ENCODE measurements at regions not wholly inside any gene's neighbourhood (a gene's known extent, or its start where the extent isn't known, plus 50 kb on each side); places are given as distances from the start of the nearest gene placed in this dataset.

DNA sequence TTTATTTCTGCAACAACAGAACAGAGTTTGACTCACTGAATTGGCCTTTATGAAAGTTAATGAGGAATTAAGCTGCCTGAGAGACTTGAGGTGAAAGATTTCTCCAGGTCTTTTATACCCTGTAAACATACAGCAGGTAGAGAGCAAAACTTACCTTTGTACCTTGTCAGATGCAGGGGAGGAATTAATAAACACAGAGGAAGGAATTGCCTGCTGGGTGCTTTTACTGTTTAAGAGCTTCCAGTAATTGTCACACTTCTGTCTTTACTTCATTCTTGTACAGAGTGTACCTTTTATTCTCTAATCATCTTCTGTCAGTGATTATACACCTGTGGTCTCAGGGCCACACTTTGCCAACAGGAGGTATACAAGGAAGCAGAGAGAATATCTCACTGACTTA lies 94.0 kb upstream of the GRIN3A start:
- TF ChIP-seq, protein P1, sequence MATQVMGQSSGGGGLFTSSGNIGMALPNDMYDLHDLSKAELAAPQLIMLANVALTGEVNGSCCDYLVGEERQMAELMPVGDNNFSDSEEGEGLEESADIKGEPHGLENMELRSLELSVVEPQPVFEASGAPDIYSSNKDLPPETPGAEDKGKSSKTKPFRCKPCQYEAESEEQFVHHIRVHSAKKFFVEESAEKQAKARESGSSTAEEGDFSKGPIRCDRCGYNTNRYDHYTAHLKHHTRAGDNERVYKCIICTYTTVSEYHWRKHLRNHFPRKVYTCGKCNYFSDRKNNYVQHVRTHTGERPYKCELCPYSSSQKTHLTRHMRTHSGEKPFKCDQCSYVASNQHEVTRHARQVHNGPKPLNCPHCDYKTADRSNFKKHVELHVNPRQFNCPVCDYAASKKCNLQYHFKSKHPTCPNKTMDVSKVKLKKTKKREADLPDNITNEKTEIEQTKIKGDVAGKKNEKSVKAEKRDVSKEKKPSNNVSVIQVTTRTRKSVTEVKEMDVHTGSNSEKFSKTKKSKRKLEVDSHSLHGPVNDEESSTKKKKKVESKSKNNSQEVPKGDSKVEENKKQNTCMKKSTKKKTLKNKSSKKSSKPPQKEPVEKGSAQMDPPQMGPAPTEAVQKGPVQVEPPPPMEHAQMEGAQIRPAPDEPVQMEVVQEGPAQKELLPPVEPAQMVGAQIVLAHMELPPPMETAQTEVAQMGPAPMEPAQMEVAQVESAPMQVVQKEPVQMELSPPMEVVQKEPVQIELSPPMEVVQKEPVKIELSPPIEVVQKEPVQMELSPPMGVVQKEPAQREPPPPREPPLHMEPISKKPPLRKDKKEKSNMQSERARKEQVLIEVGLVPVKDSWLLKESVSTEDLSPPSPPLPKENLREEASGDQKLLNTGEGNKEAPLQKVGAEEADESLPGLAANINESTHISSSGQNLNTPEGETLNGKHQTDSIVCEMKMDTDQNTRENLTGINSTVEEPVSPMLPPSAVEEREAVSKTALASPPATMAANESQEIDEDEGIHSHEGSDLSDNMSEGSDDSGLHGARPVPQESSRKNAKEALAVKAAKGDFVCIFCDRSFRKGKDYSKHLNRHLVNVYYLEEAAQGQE (IDR thresholded peaks at IDR 0.05; ENCODE audit: low read depth) = no peak
- TF ChIP-seq TEAD4 (IDR thresholded peaks at IDR 0.05) (no peak), TAF1 (IDR thresholded peaks at IDR 0.05; ENCODE audit: low read depth) (no peak), YY1 (IDR thresholded peaks at IDR 0.05; ENCODE audit: low read depth) (no peak), EGR1 (IDR thresholded peaks at IDR 0.05) (no peak), ZBTB7A (IDR thresholded peaks at IDR 0.05; ENCODE audit: low read depth) (no peak), RAD21 (IDR thresholded peaks at IDR 0.05; ENCODE audit: low read depth) (no peak), CEBPB (IDR thresholded peaks at IDR 0.05) (no peak), NFIC (IDR thresholded peaks at IDR 0.05) (no peak), EP300 (IDR thresholded peaks at IDR 0.05; ENCODE audit: borderline replicate concordance) (no peak), FOXM1 (IDR thresholded peaks at IDR 0.05; ENCODE audit: borderline replicate concordance, low read depth) (no peak)
- TF ChIP-seq, protein P2, sequence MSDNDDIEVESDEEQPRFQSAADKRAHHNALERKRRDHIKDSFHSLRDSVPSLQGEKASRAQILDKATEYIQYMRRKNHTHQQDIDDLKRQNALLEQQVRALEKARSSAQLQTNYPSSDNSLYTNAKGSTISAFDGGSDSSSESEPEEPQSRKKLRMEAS (IDR thresholded peaks at IDR 0.05) = no peak

DNA sequence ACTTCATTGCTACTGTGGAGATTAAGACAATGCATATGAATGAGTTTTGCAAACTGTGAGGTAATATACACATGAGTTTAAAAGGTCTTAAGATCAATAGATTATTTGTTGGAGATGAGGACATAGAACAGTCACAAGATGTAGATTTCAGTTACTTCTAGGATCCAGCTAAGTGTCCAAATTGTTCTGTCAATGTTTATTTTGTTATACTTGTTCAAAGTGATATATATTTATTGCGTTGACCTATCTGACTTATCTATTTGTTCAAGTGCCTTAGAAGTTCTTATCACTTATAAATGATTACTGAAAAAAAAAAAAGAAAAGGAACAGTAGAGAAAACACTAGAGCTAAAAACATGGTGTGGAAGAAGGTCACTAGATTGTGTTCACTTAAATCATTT lies 75.6 kb upstream of the GRIN3A start:
- TF ChIP-seq, protein P1 (IDR thresholded peaks at IDR 0.05; ENCODE audit: low read depth) = no peak
- TF ChIP-seq CEBPB (IDR thresholded peaks at IDR 0.05) = no peak
- TF ChIP-seq, protein P2 (IDR thresholded peaks at IDR 0.05) = no peak
- TF ChIP-seq NFIC (IDR thresholded peaks at IDR 0.05) = no peak
- no peak for TF ChIP-seq CREB1 (IDR thresholded peaks at IDR 0.05; ENCODE audit: low read depth)
- TF ChIP-seq YY1 (IDR thresholded peaks at IDR 0.05; ENCODE audit: low read depth) = no peak
- no peak for TF ChIP-seq TAF1 (IDR thresholded peaks at IDR 0.05; ENCODE audit: low read depth)
- no peak for TF ChIP-seq EGR1 (IDR thresholded peaks at IDR 0.05)
- TF ChIP-seq, protein P3, sequence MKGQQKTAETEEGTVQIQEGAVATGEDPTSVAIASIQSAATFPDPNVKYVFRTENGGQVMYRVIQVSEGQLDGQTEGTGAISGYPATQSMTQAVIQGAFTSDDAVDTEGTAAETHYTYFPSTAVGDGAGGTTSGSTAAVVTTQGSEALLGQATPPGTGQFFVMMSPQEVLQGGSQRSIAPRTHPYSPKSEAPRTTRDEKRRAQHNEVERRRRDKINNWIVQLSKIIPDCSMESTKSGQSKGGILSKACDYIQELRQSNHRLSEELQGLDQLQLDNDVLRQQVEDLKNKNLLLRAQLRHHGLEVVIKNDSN (IDR thresholded peaks at IDR 0.05) = no peak
- TF ChIP-seq EP300 (IDR thresholded peaks at IDR 0.05; ENCODE audit: borderline replicate concordance) = no peak
- no peak for TF ChIP-seq TEAD4 (IDR thresholded peaks at IDR 0.05)
- TF ChIP-seq ZBTB7A (IDR thresholded peaks at IDR 0.05; ENCODE audit: low read depth) = no peak
- no peak for TF ChIP-seq RAD21 (IDR thresholded peaks at IDR 0.05; ENCODE audit: low read depth)
- no peak for TF ChIP-seq TCF12 (IDR thresholded peaks at IDR 0.05; ENCODE audit: low read depth)
- TF ChIP-seq FOXM1 (IDR thresholded peaks at IDR 0.05; ENCODE audit: borderline replicate concordance, low read depth) = no peak

DNA sequence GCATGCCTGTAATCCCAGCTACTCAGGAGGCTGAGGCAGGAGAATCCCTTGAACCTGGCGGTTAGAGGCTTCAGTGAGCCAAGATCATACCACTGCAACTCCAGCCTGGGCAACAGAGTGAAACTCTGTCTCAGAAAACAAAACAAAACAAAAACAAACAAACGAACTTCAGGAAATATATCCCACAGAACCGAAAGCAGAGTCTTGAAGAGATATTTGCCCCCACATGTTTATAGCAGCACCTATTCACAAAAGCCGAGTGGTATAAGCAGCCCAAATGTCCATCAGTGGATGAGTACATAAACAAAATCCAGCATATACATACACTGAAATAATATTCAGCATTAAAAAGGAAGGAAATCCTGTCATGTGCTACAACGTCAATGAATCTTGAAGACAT lies 57.6 kb upstream of the GRIN3A start:
- TF ChIP-seq ZBTB7A (IDR thresholded peaks at IDR 0.05; ENCODE audit: low read depth) = no peak
- no peak for TF ChIP-seq CREB1 (IDR thresholded peaks at IDR 0.05; ENCODE audit: low read depth)
- TF ChIP-seq, protein P1 (IDR thresholded peaks at IDR 0.05; ENCODE audit: low read depth) = no peak
- no peak for TF ChIP-seq FOXM1 (IDR thresholded peaks at IDR 0.05; ENCODE audit: borderline replicate concordance, low read depth)
- no peak for TF ChIP-seq TEAD4 (IDR thresholded peaks at IDR 0.05)
- no peak for TF ChIP-seq NFIC (IDR thresholded peaks at IDR 0.05)
- TF ChIP-seq, protein P2 (IDR thresholded peaks at IDR 0.05) = no peak
- no peak for TF ChIP-seq EP300 (IDR thresholded peaks at IDR 0.05; ENCODE audit: borderline replicate concordance)
- no peak for TF ChIP-seq RAD21 (IDR thresholded peaks at IDR 0.05; ENCODE audit: low read depth)
- no peak for TF ChIP-seq EGR1 (IDR thresholded peaks at IDR 0.05)
- TF ChIP-seq, protein P3 (IDR thresholded peaks at IDR 0.05) = no peak
- no peak for TF ChIP-seq YY1 (IDR thresholded peaks at IDR 0.05; ENCODE audit: low read depth)
- no peak for TF ChIP-seq CEBPB (IDR thresholded peaks at IDR 0.05)
- TF ChIP-seq TCF12 (IDR thresholded peaks at IDR 0.05; ENCODE audit: low read depth) = no peak
- no peak for TF ChIP-seq TAF1 (IDR thresholded peaks at IDR 0.05; ENCODE audit: low read depth)

DNA sequence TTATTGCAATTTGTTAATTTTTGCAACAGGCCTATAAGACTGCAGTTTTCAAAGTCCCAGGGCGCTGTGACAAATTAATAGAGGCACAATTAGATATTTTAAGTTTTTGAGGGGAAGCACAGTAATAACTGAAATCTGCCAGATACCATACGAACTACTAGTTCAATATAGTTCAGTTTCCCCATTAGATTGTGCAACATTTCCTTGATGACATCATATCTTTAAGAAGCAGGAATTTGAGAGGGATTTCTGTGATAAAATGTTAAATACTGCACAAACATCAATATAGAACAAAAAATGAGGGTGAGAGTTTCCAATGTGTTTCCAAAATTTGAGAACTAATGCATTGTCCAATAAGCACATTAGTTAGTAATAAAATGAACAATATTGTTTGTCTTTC lies 56.7 kb upstream of the GRIN3A start:
- TF ChIP-seq TAF1 (IDR thresholded peaks at IDR 0.05; ENCODE audit: low read depth) = no peak
- TF ChIP-seq CEBPB (IDR thresholded peaks at IDR 0.05) = 0 out of 2 replicates have a peak, but pooled peaks have one; percentile 22

Measured in Ishikawa (cell line).